OCI-LY7 (cell line): ENCODE measurements at regions not wholly inside any gene's neighbourhood (a gene's known extent, or its start where the extent isn't known, plus 50 kb on each side); places are given as distances from the start of the nearest gene placed in this dataset.

Experiments used
- CTCF ChIP-seq: fragments of 200-600 bp; sonication (generic); conservative IDR thresholded peaks from 2 replicates; pipeline ENCODE4 v1.5.1; 2014; ENCODE audit warnings: mild to moderate bottlenecking, antibody characterized with exemption, low read length, moderate library complexity, mixed read lengths
- EZH2phosphoT487 ChIP-seq: fragments of 200-600 bp; sonication (generic); IDR thresholded peaks from 2 replicates; pipeline ENCODE4 v1.6.1; 2018; ENCODE audit warnings: low read depth, borderline replicate concordance, mild to moderate bottlenecking, mixed run types, antibody characterized with exemption, low read length, moderate library complexity, mixed read lengths

GRCh38 chr18:67644226-67644625 lies 127.7 kb upstream of the DSEL start:
- TF ChIP-seq CTCF: no peak
- TF ChIP-seq EZH2phosphoT487: no peak
